K562 (cell line): ENCODE measurements at regions not wholly inside any gene's neighbourhood (a gene's known extent, or its start where the extent isn't known, plus 50 kb on each side); places are given as distances from the start of the nearest gene placed in this dataset.

ENCODE experiments used
- ARID1B ChIP-seq: fragments of 450-650 bp; IDR thresholded peaks from 2 replicates; pipeline ENCODE4 v1.6.1; 2016; ENCODE audit warnings: antibody characterized with exemption, mild to moderate bottlenecking, inconsistent platforms
- ARNT ChIP-seq, 2 experiments: fragments of 450-650 bp; IDR thresholded peaks; 2 replicates each; pipeline ENCODE4 v1.6.1; 2016; ENCODE audit warnings: mild to moderate bottlenecking in 1 of 2
- ASH1L ChIP-seq: fragments of 450-650 bp; IDR thresholded peaks from 2 replicates; pipeline ENCODE4 v1.6.1; 2018; ENCODE audit warnings: borderline replicate concordance, mild to moderate bottlenecking, low read depth; ENCODE audit not compliant: partially characterized antibody
- ATF1 ChIP-seq, 2 experiments: fragments of 450-650 bp in 1 of 2; IDR thresholded peaks; 2 replicates each; pipeline ENCODE4 v1.6.1; 2016; ENCODE audit warnings: missing compliant biosample characterization in 1 of 2, missing genetic modification characterization in 1 of 2
- CHD2 ChIP-seq: IDR thresholded peaks from 2 replicates; pipeline ENCODE4 v1.6.1; 2011; ENCODE audit warnings: low read depth, low read length
- CHD4 ChIP-seq: fragments of 200-600 bp; sonication (generic); IDR thresholded peaks from 3 replicates; pipeline ENCODE4 v1.6.1; 2012; ENCODE audit warnings: low read depth, mild to moderate bottlenecking, mixed read lengths, low read length, inconsistent platforms; ENCODE audit not compliant: insufficient read depth, insufficient replicate concordance, poor library complexity, severe bottlenecking
- EP300 ChIP-seq: IDR thresholded peaks from 2 replicates; pipeline ENCODE4 v1.6.1; 2012; ENCODE audit warnings: low read length, improper control_type of control experiment
- KAT7 ChIP-seq: sonication (generic); formaldehyde crosslinking; IDR thresholded peaks from 2 replicates; pipeline ENCODE4 v1.8.0; 2022; ENCODE audit warnings: missing genetic modification reagents, mild to moderate bottlenecking, borderline replicate concordance
- MCM3 ChIP-seq: fragments of 450-650 bp; IDR thresholded peaks from 2 replicates; pipeline ENCODE4 v1.6.1; 2016
- MECOM ChIP-seq: fragments of 250-450 bp; sonication (Bioruptor Pico); IDR thresholded peaks from 2 replicates; pipeline ENCODE4 v1.8.0; 2022; ENCODE audit warnings: inconsistent platforms
- MED1 ChIP-seq: sonication (generic); formaldehyde crosslinking; IDR thresholded peaks from 2 replicates; pipeline ENCODE4 v1.8.1; 2023; ENCODE audit warnings: missing genetic modification reagents, borderline replicate concordance
- MTA1 ChIP-seq: fragments of 450-650 bp; IDR thresholded peaks from 2 replicates; pipeline ENCODE4 v1.6.1; 2017; ENCODE audit warnings: borderline replicate concordance
- POLR2AphosphoS2 ChIP-seq: IDR thresholded peaks from 2 replicates; pipeline ENCODE4 v1.6.1; 2012; ENCODE audit warnings: low read length, improper control_type of control experiment
- SMAD4 ChIP-seq: fragments of 250-450 bp; sonication (Bioruptor Pico); conservative IDR thresholded peaks from 2 replicates; pipeline ENCODE4 v1.8.0; 2021; ENCODE audit warnings: inconsistent platforms, mild to moderate bottlenecking, moderate library complexity
- SMARCA5 ChIP-seq: fragments of 450-650 bp; IDR thresholded peaks from 2 replicates; pipeline ENCODE4 v1.6.1; 2016
- SP1 ChIP-seq: sonication (generic); formaldehyde crosslinking; IDR thresholded peaks from 2 replicates; pipeline ENCODE4 v1.8.1; 2022; ENCODE audit warnings: mild to moderate bottlenecking, missing genetic modification reagents
- TBL1XR1 ChIP-seq, 2 experiments: IDR thresholded peaks; 2 replicates each; pipeline ENCODE4 v1.6.1; 2012; ENCODE audit warnings: improper control_type of control experiment in 2 of 2, low read length in 2 of 2, mild to moderate bottlenecking in 1 of 2
- TCF7L2 ChIP-seq: fragments of 150-350 bp; IDR thresholded peaks from 2 replicates; pipeline ENCODE4 v1.6.1; 2016; ENCODE audit warnings: low read depth, mild to moderate bottlenecking, low read length, moderate library complexity
- ZC3H11A ChIP-seq: IDR thresholded peaks from 2 replicates; pipeline ENCODE4 v1.6.1; 2012; ENCODE audit warnings: low read depth, low read length, improper control_type of control experiment
- ZNF197 ChIP-seq: fragments of 200-800 bp; sonication (Bioruptor generic); IDR thresholded peaks from 2 replicates; pipeline ENCODE4 v1.6.1; 2016; ENCODE audit warnings: low read depth, missing genetic modification characterization, missing compliant biosample characterization
- ZNF263 ChIP-seq: sonication (generic); formaldehyde crosslinking; IDR thresholded peaks from 2 replicates; pipeline ENCODE4 v1.8.0; 2022; ENCODE audit warnings: mild to moderate bottlenecking, missing genetic modification reagents, borderline replicate concordance
- ZNF408 ChIP-seq: fragments of 250-450 bp; sonication (Bioruptor Pico); IDR thresholded peaks from 2 replicates; pipeline ENCODE4 v1.4.0; 2020; ENCODE audit warnings: low read depth, mild to moderate bottlenecking, moderate library complexity
- ZNF695 ChIP-seq: fragments of 450-650 bp; formaldehyde crosslinking; IDR thresholded peaks from 2 replicates; pipeline ENCODE4 v1.4.0; 2020; ENCODE audit warnings: mild to moderate bottlenecking, moderate library complexity
- TF ChIP-seq, protein P1 (sequence below): IDR thresholded peaks from 2 replicates; pipeline ENCODE4 v1.6.1; 2014; ENCODE audit warnings: antibody characterized with exemption
- TF ChIP-seq, protein P2 (sequence below), 3 experiments: fragments of 200-800 bp in 1 of 3; fragments of 250-450 bp in 1 of 3; fragments of 450-650 bp in 1 of 3; sonication (Bioruptor Pico) in 1 of 3; sonication (Bioruptor generic) in 1 of 3; formaldehyde crosslinking in 1 of 3; IDR thresholded peaks; 2 replicates each; pipeline versions ENCODE4 v1.6.1 to v1.8.0; 2016 to 2022; ENCODE audit warnings: mild to moderate bottlenecking in 2 of 3, missing genetic modification characterization in 2 of 3, missing compliant biosample characterization in 1 of 3, moderate library complexity in 1 of 3

DNA sequence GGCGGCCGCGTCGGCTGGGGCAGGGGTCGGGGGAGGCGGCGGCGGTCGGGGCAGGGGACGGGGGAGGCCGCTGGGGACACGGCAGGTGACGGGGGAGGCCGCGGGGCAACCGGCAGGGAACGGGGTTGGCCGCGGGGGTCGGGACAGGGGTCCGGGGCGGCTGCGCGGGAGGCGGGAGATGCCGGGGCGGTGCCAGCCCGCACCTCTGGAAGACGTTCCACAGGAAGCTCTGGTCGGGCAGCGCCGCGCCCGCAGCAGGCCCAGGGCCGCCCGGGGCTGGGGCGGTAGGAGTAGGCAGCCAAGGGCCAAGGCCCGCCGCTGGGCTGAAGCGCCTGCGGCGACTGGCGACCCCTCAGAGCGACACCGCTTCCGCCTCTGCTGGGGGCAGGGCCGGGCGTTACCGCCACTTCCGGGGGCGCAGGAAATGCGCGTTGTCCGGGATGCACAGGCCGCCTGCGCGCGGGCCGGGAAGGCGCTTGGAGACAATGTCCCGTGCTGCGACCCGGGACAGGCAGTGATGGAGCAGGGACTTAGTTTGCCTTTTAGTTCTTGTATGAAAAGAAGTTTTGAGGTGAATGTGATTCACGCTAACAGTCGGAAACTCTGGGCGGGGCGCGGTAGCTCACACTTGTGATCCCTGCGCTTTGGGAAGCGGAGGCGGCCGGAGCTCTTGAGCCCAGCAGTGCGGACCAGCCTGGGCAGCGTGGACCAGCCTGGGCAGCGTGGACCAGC lies 110.0 kb upstream of the LPCAT1 start (continued):
- TF ChIP-seq, protein P1, sequence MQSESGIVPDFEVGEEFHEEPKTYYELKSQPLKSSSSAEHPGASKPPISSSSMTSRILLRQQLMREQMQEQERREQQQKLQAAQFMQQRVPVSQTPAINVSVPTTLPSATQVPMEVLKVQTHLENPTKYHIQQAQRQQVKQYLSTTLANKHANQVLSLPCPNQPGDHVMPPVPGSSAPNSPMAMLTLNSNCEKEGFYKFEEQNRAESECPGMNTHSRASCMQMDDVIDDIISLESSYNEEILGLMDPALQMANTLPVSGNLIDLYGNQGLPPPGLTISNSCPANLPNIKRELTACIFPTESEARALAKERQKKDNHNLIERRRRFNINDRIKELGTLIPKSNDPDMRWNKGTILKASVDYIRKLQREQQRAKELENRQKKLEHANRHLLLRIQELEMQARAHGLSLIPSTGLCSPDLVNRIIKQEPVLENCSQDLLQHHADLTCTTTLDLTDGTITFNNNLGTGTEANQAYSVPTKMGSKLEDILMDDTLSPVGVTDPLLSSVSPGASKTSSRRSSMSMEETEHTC = no peak
- TF ChIP-seq EP300 (no peak; the same call in 1 of the 2 replicates), ZNF408 (CRISPR knock-in tag) (no peak), CHD4 (no peak), SMARCA5 (no peak), ZC3H11A (no peak), POLR2AphosphoS2 (no peak), ARID1B (peak; percentile 14; the same call in 1 of the 2 replicates), TCF7L2 (no peak), MTA1 (peak; percentile 93), ZNF695 (CRISPR knock-in tag) (no peak), CHD2 (peak; percentile 28; the same call in 1 of the 2 replicates), ZNF263 (no peak; the same call in 1 of the 2 replicates), ARNT (IDR thresholded peaks at IDR 0.05) (no peak), MECOM (CRISPR knock-in tag) (no peak), ZNF197 (CRISPR knock-in tag) (no peak), MCM3 (no peak), TBL1XR1 (IDR thresholded peaks at IDR 0.05; ENCODE audit: low read length in 2 of 2) (peak in 1 of 2 experiments; percentile 73; a peak in 1 of 4 replicates), MED1 (CRISPR knock-in tag) (no peak), SMAD4 (CRISPR knock-in tag) (peak; percentile 60), ASH1L (no peak), KAT7 (CRISPR knock-in tag) (no peak), ATF1 (CRISPR knock-in tag; IDR thresholded peaks at IDR 0.05) (peak; percentile 82), ATF1 (tag; IDR thresholded peaks at IDR 0.05) (peak; percentile 90), SP1 (CRISPR knock-in tag) (no peak)
- TF ChIP-seq, protein P2, sequence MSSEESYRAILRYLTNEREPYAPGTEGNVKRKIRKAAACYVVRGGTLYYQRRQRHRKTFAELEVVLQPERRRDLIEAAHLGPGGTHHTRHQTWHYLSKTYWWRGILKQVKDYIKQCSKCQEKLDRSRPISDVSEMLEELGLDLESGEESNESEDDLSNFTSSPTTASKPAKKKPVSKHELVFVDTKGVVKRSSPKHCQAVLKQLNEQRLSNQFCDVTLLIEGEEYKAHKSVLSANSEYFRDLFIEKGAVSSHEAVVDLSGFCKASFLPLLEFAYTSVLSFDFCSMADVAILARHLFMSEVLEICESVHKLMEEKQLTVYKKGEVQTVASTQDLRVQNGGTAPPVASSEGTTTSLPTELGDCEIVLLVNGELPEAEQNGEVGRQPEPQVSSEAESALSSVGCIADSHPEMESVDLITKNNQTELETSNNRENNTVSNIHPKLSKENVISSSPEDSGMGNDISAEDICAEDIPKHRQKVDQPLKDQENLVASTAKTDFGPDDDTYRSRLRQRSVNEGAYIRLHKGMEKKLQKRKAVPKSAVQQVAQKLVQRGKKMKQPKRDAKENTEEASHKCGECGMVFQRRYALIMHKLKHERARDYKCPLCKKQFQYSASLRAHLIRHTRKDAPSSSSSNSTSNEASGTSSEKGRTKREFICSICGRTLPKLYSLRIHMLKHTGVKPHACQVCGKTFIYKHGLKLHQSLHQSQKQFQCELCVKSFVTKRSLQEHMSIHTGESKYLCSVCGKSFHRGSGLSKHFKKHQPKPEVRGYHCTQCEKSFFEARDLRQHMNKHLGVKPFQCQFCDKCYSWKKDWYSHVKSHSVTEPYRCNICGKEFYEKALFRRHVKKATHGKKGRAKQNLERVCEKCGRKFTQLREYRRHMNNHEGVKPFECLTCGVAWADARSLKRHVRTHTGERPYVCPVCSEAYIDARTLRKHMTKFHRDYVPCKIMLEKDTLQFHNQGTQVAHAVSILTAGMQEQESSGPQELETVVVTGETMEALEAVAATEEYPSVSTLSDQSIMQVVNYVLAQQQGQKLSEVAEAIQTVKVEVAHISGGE (CRISPR knock-in tag; IDR thresholded peaks at IDR 0.05) = peak; percentile 64 to 95 (median 76); a peak in 5 of 6 replicates
